ENCODE measurements at regions not wholly inside any gene's neighbourhood (a gene's known extent, or its start where the extent isn't known, plus 50 kb on each side); places are given as distances from the start of the nearest gene placed in this dataset.

DNA sequence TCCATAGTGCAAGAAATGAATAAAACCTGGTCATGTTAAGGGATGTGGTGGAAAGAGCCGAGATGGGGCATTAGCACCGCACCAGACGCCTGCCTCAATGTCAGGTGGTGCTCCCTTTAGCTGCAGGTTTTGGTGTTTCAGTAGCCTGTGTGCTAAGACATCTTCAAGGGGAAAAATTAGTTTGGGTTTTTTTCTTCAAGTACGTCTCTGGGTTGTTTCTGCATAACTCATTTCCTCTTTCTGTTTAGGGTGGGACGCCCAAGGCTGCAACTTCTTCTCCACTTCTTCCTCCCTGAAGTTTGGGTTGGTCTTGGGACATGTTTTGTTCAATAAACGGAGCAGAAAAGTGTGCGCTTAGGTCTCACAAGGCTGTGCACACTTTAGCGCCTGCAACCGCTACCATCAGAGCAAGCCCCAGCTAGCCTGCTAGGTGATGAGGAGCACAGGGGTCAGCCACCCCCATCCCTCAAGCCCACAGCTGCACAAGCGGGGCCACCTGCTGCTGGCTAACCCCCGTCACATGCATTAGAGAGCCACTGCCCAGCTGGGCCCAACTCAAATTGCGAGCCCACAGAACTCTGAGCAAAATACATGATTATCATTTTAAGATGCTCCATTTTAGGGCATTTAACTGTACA is 1495.7 kb downstream of the TBC1D22A start:
- H3K4me2 ChIP-seq (ENCODE audit: low read depth, low read length, poor library complexity, severe bottlenecking): no peak overlapping the region
- no peak for TF ChIP-seq CTCF (IDR thresholded peaks at IDR 0.05; ENCODE audit: insufficient read depth, low read length, poor library complexity, severe bottlenecking)
- no peak for TF ChIP-seq EZH2phosphoT487 (conservative IDR thresholded peaks at IDR 0.05; ENCODE audit: low read length)
- H3K27me3 ChIP-seq (ENCODE audit: low read length): no peaks in the 10 kb centered on the region
- no peaks in the 10 kb centered on the region for H3K9me3 ChIP-seq (ENCODE audit: insufficient read depth, low read length)
- no peaks in the 10 kb centered on the region for H3K79me2 ChIP-seq (ENCODE audit: insufficient read depth, low read length)
- H2AFZ ChIP-seq (ENCODE audit: low read depth, low read length, severe bottlenecking): no peak overlapping the region
- H3K4me3 ChIP-seq (ENCODE audit: insufficient read depth, low read length, poor library complexity, severe bottlenecking): no peak overlapping the region
- H3K9me2 ChIP-seq (replicated peaks; ENCODE audit: insufficient read depth, low read length): no peaks in the 10 kb centered on the region
- no peak overlapping the region for H3K27ac ChIP-seq (ENCODE audit: low read depth, low read length)
- H4K20me1 ChIP-seq (ENCODE audit: low read depth, low read length): no peaks in the 10 kb centered on the region
- H3K36me3 ChIP-seq (ENCODE audit: low read length): no peaks in the 10 kb centered on the region
- no peak overlapping the region for H3K9ac ChIP-seq (ENCODE audit: low read length)
- H3F3A ChIP-seq (ENCODE audit: insufficient read depth): no peaks in the 10 kb centered on the region

DNA sequence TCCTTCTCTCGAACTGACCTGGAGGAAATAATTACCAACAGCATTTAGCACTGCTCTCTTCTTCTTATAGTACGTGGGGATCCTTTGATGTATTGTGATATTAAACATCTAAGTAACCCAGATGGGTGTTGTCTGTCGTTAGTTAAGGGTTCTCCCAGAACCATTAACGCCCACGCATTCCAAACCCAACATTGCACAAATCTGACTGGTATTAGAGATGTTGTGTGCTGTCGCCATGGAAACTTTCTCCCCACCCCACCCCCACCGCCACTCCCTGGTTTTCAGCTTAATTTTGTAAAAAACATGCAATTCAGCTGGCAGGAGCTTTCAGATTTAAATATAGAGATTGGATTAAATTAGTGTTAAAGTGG is 1495.2 kb downstream of the TBC1D22A start:
- Histone ChIP-seq H3K9me3 (ENCODE audit: insufficient read depth, low read length) (no peaks in the 10 kb centered on the region), H4K20me1 (ENCODE audit: low read depth, low read length) (no peaks in the 10 kb centered on the region), H3K27ac (ENCODE audit: low read depth, low read length) (no peak overlapping the region)

DNA sequence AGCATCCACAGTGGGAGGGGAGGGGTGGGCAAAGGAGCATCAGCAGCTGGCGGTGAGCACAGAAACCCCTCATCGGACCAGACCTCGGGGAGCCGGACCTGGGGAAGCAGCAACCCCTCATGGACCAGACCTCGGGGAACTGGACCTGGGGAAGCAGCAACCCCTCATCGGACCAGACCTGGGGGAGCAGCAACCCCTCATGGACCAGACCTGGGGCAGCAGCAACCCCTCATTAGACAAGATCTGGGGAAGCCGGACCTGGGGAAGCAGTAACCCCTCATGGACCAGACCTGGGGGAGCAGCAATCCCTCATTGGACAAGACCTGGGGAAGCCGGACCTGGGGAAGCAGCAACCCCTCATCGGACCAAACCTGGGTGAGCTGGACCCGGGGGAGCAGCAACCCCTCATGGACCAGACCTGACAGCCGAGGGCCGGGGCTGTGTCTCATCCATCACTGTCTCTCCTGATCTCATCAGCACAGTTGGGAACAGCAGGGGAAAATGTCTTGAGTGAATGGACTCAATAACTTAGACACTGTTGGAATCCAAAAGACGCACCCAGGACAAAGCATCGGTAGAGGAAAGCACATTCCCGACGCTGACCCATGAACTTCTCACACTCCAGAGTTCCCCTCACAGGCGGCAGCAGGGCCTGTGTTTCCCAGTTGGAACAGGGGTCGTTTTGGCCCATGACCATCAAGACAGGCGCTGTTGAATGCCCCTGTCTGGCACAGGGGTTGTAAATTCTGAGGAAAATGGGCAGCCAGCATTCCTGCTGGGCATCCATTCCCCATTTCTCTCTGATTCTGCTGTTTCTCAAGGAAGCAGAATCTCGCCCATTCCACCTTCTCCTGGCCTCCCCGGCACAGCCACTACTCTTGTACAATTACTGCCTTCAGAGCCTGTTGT is 1494.6 kb downstream of the TBC1D22A start:
- Histone ChIP-seq H3K79me2 (ENCODE audit: insufficient read depth, low read length) (no peaks in the 10 kb centered on the region), H3K4me2 (ENCODE audit: low read depth, low read length, poor library complexity, severe bottlenecking) (no peak overlapping the region), H3K36me3 (ENCODE audit: low read length) (no peaks in the 10 kb centered on the region), H3K4me3 (ENCODE audit: insufficient read depth, low read length, poor library complexity, severe bottlenecking) (no peak overlapping the region), H3K9me3 (ENCODE audit: insufficient read depth, low read length) (no peaks in the 10 kb centered on the region), H3K9ac (ENCODE audit: low read length) (no peak overlapping the region), H3K27me3 (ENCODE audit: low read length) (no peaks in the 10 kb centered on the region), H2AFZ (ENCODE audit: low read depth, low read length, severe bottlenecking) (no peak overlapping the region), H3K27ac (ENCODE audit: low read depth, low read length) (no peak overlapping the region), H3K9me2 (replicated peaks; ENCODE audit: insufficient read depth, low read length) (no peaks in the 10 kb centered on the region), H3F3A (ENCODE audit: insufficient read depth) (no peaks in the 10 kb centered on the region), H4K20me1 (ENCODE audit: low read depth, low read length) (no peaks in the 10 kb centered on the region)
- TF ChIP-seq CTCF (IDR thresholded peaks at IDR 0.05; ENCODE audit: insufficient read depth, low read length, poor library complexity, severe bottlenecking) (no peak), EZH2phosphoT487 (conservative IDR thresholded peaks at IDR 0.05; ENCODE audit: low read length) (no peak)

More for the DNA sequence above, 1495.2 kb downstream of the TBC1D22A start:
- Histone ChIP-seq H3K4me2 (ENCODE audit: low read depth, low read length, poor library complexity, severe bottlenecking) (no peak overlapping the region), H3K4me3 (ENCODE audit: insufficient read depth, low read length, poor library complexity, severe bottlenecking) (no peak overlapping the region), H3K9me2 (replicated peaks; ENCODE audit: insufficient read depth, low read length) (no peaks in the 10 kb centered on the region), H3K9ac (ENCODE audit: low read length) (no peak overlapping the region), H3F3A (ENCODE audit: insufficient read depth) (no peaks in the 10 kb centered on the region), H3K27me3 (ENCODE audit: low read length) (no peaks in the 10 kb centered on the region), H3K79me2 (ENCODE audit: insufficient read depth, low read length) (no peaks in the 10 kb centered on the region), H3K36me3 (ENCODE audit: low read length) (no peaks in the 10 kb centered on the region), H2AFZ (ENCODE audit: low read depth, low read length, severe bottlenecking) (no peak overlapping the region)
- TF ChIP-seq CTCF (IDR thresholded peaks at IDR 0.05; ENCODE audit: insufficient read depth, low read length, poor library complexity, severe bottlenecking) (no peak), EZH2phosphoT487 (conservative IDR thresholded peaks at IDR 0.05; ENCODE audit: low read length) (no peak)
